HG03432 (cell line): ENCODE measurements at regions not wholly inside any gene's neighbourhood (a gene's known extent, or its start where the extent isn't known, plus 50 kb on each side); places are given as distances from the start of the nearest gene placed in this dataset.
"Not testable (repeated sequence)": the region's sequence is repeated elsewhere in the genome, so short reads cannot be mapped to it uniquely, and the experiment has no call there.

Experiments used
- ATAC-seq: cut with Tn5 transposase; IDR thresholded peaks from one replicate; pipeline ENCODE4 v1.9.1; 2021; ENCODE audit warnings: mild to moderate bottlenecking, moderate library complexity; ENCODE audit not compliant: unreplicated experiment

- ATAC-seq: no peak
Observed at GRCh38 chr22:48503876-48504275, 1323.8 kb downstream of the BRD1 start.

GRCh38 chr22:48503035-48503625 is 1324.5 kb downstream of the BRD1 start:
- ATAC-seq: no peak

GRCh38 chr22:48501231-48501750 is 1326.4 kb downstream of the BRD1 start:
- ATAC-seq: no peak

- no peak for ATAC-seq
Observed at GRCh38 chr22:48500471-48501230, 1327.0 kb downstream of the BRD1 start.

GRCh38 chr22:48499456-48500425 is 1327.9 kb downstream of the BRD1 start:
- ATAC-seq: no peak

GRCh38 chr22:48498526-48499331 is 1328.9 kb downstream of the BRD1 start:
- no peak for ATAC-seq

- not testable (repeated sequence) for ATAC-seq
Observed at GRCh38 chr22:48497743-48498520, 1329.7 kb downstream of the BRD1 start.

- ATAC-seq: no peak
Observed at GRCh38 chr22:48496987-48497650, 1330.6 kb downstream of the BRD1 start.

GRCh38 chr22:48496226-48496845 is 1331.3 kb downstream of the BRD1 start:
- no peak for ATAC-seq

GRCh38 chr22:48495751-48496080 is 1332.0 kb downstream of the BRD1 start:
- ATAC-seq: no peak

GRCh38 chr22:48494968-48495750 is 1332.5 kb downstream of the BRD1 start:
- no peak for ATAC-seq

- no peak for ATAC-seq
Observed at GRCh38 chr22:48494256-48494967, 1333.3 kb downstream of the BRD1 start.

GRCh38 chr22:48493733-48494132 is 1333.9 kb downstream of the BRD1 start:
- ATAC-seq: no peak

- no peak for ATAC-seq
Observed at GRCh38 chr22:48492366-48493320, 1335.0 kb downstream of the BRD1 start.

- ATAC-seq: no peak
Observed at GRCh38 chr22:48491451-48491941, 1336.2 kb downstream of the BRD1 start.
